ENCODE measurements at regions not wholly inside any gene's neighbourhood (a gene's known extent, or its start where the extent isn't known, plus 50 kb on each side); places are given as distances from the start of the nearest gene placed in this dataset.
"Not testable (repeated sequence)": the region's sequence is repeated elsewhere in the genome, so short reads cannot be mapped to it uniquely, and the experiment has no call there.

DNA sequence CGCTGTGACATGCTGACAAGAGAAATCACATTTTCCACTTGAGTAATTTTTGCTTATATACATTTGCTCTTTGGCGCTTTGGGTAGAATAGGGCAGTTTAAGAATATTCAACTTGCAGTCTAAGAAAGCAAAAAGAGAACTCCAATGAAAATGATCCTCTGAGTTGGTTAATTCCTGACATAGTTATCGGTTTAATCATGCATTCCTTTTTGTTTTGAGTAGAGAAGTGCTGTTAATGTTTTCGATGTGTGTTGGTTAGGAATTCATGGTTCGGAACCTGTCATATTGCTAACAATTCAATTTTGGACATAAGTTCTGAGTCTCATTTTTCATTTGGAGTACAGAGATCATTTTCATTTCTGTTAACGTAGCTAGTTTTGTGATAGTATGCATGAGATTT is 700.6 kb upstream of the PITX2 start:
- Histone ChIP-seq H3K4me3 (no peak overlapping the region), H3K27me3 (replicated peaks) (no peaks in the 10 kb centered on the region)

GRCh38 chr4:111323916-111324315 is 701.0 kb upstream of the PITX2 start:
- DNase-seq (ENCODE audit: low read depth in 1 of 2, low spot score in 2 of 2), result no peak
- Histone ChIP-seq H3K4me3 (no peak overlapping the region), H3K27ac (peak overlapping the region; percentile 78), H3K4me1 (replicated peaks) (peaks cover 22% of the 10 kb centered on the region), H3K36me3 (no peaks in the 10 kb centered on the region), H3K27me3 (replicated peaks) (no peaks in the 10 kb centered on the region), H3K9me3 (replicated peaks) (no peaks in the 10 kb centered on the region)

More for the DNA sequence above, 700.6 kb upstream of the PITX2 start:
- Histone ChIP-seq H3K4me1 (replicated peaks) (peaks cover 22% of the 10 kb centered on the region), H3K27ac (peak overlapping the region; percentile 78), H3K36me3 (no peaks in the 10 kb centered on the region), H3K9me3 (replicated peaks) (no peaks in the 10 kb centered on the region)
- DNase-seq (ENCODE audit: low read depth in 1 of 2, low spot score in 2 of 2), result peak in 1 of 2 experiments; percentile 90

DNA sequence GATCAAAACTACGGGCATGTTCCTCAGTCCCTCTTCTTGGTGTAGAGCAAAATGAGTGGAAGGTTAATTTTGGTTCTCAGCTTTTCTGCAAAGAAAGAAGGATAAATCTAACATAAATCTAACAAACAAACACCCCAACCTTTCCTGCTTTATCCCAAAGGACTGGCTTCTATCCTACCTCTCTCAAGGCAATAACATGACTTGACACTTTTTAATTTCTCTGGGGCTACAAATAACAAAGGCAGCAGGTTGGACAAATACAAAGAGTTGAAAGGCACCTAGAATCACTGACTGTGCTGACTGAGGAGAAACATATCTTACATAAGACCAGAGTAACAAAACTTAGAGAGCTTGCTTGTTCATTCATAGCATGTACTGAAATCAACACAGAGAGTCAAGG is 703.6 kb upstream of the PITX2 start:
- H3K9me3 ChIP-seq (replicated peaks), result no peaks in the 10 kb centered on the region
- H3K27ac ChIP-seq, result no peak overlapping the region
- no peak for DNase-seq (ENCODE audit: low read depth in 1 of 2, low spot score in 2 of 2)
- peaks cover 22% of the 10 kb centered on the region for H3K4me1 ChIP-seq (replicated peaks)
- H3K4me3 ChIP-seq, result no peak overlapping the region
- H3K36me3 ChIP-seq, result no peaks in the 10 kb centered on the region
- no peaks in the 10 kb centered on the region for H3K27me3 ChIP-seq (replicated peaks)

DNA sequence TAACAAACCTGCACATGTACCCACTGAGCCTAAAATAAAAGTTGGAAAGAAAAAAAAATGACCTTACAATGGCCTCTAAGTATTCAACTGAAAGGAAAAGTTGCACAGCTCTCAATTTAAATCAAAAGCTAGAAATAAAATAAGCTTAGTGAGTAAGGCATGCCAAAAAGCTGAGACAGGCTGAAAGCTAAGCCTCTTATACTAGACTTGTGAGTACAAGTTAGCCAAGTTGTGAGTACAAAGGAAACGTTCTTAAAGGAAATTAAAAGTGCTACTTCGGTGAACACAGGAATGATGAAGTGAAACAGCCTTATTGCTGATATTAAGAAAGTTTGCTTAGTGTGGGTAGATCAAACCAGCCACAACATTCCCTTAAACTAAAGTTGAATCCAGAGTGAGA is 707.9 kb upstream of the PITX2 start:
- Histone ChIP-seq H3K27ac (no peak overlapping the region), H3K4me3 (no peak overlapping the region)
- DNase-seq (ENCODE audit: low read depth in 1 of 2, low spot score in 2 of 2), result no peak

DNA sequence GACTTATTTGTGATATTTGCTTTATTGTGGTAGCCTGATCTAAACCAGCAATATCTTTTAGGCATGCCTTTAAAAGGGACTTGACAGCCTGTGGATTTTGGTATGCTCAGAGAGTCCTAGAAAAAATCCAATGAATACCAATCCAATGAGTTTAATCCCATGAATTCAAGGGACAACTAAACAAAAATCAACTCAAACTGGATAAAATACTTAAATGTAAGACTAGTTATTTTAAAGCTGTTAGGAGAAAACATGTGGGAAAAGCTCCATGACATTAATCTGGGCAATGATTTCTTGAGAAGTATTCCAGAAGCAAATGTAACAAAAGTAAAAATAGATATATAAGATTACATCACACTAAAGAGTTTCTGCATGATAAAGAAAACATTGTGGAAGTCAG is 711.5 kb upstream of the PITX2 start:
- DNase-seq (ENCODE audit: low read depth in 1 of 2, low spot score in 2 of 2), result no peak
- Histone ChIP-seq H3K27ac (no peak overlapping the region), H3K9me3 (replicated peaks) (no peaks in the 10 kb centered on the region), H3K4me3 (no peak overlapping the region), H3K27me3 (replicated peaks) (no peaks in the 10 kb centered on the region), H3K4me1 (replicated peaks) (no peaks in the 10 kb centered on the region), H3K36me3 (no peaks in the 10 kb centered on the region)

More for the DNA sequence above, 707.9 kb upstream of the PITX2 start:
- Histone ChIP-seq H3K36me3 (no peaks in the 10 kb centered on the region), H3K4me1 (replicated peaks) (no peaks in the 10 kb centered on the region), H3K9me3 (replicated peaks) (no peaks in the 10 kb centered on the region), H3K27me3 (replicated peaks) (no peaks in the 10 kb centered on the region)

DNA sequence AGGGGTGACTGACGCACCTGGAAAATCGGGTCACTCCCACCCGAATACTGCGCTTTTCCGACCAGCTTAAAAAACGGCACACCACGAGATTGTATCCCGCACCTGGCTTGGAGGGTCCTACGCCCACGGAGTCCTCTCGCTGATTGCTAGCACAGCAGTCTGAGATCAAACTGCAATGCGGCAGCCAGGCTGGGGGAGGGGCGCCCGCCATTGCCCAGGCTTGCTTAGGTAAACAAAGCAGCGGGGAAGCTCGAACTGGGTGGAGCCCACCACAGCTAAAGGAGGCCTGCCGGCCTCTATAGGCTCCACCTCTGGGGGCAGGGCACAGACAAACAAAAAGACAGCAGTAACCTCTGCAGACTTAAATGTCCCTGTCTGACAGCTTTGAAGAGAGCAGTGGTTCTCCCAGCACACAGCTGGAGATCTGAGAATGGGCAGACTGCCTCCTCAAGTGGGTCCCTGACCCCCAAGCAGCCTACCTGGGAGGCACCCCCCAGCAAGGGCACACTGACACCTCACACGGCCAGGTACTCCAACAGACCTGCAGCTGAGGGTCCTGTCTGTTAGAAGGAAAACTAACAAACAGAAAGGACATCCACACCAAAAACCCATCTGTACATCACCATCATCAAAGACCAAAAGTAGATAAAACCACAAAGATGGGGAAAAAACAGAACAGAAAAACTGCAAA is 714.5 kb upstream of the PITX2 start:
- not testable (repeated sequence) for H3K27ac ChIP-seq; H3K4me3 ChIP-seq; H3K4me1 ChIP-seq (replicated peaks); H3K36me3 ChIP-seq; H3K27me3 ChIP-seq (replicated peaks); DNase-seq (ENCODE audit: low read depth in 1 of 2, low spot score in 2 of 2); H3K9me3 ChIP-seq (replicated peaks)

DNA sequence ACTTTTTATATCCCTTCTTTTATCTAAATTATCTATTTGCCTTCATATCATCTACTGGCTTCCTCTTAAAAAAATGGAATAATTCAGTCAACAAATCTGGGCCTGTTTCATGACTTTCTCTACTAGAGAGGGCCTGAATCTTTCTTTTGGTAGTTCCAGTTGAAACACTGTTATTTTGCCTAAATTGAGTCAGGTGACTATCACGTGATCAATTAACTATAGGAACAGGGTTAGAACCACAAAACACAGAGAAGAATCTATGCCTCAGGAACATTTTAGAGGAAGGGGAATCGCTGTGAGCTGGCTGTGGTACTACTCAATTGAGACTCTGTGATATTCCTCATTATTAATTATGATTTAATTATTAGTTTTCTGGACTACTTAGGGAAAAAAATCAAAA is 736.7 kb upstream of the PITX2 start:
- Histone ChIP-seq H3K27ac (no peak overlapping the region), H3K36me3 (no peaks in the 10 kb centered on the region), H3K4me3 (no peak overlapping the region), H3K27me3 (replicated peaks) (no peaks in the 10 kb centered on the region), H3K4me1 (replicated peaks) (no peaks in the 10 kb centered on the region), H3K9me3 (replicated peaks) (no peaks in the 10 kb centered on the region)
- no peak for DNase-seq (ENCODE audit: low read depth in 1 of 2, low spot score in 2 of 2)

DNA sequence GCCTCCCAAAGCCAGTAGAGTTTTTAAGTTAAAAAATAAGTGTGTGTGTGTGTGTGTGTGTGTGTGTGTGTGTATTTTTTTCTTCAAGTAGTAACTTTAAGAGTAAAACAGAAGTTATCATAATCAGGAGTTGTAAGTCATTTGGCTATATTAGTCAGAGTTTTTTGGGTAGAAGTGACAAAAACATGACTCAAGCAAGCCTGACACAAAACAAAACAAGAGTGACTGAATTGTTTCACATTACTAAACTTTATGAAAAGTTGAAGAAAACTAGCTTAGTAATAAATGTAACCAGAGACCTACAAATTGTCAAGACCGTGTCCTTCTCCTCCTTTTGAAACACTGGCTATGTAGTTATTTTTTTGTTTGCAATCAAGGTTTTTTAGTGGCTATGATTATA is 738.0 kb upstream of the PITX2 start:
- no peak for DNase-seq (ENCODE audit: low read depth in 1 of 2, low spot score in 2 of 2)
- Histone ChIP-seq H3K27ac (no peak overlapping the region), H3K36me3 (no peaks in the 10 kb centered on the region)

GRCh38 chr4:111362941-111363361 is 740.1 kb upstream of the PITX2 start:
- Histone ChIP-seq H3K27ac (no peak overlapping the region), H3K4me3 (no peak overlapping the region)
- DNase-seq (ENCODE audit: low read depth in 1 of 2, low spot score in 2 of 2), result no peak

More for the DNA sequence above, 738.0 kb upstream of the PITX2 start:
- H3K4me3 ChIP-seq, result no peak overlapping the region
- H3K9me3 ChIP-seq (replicated peaks), result no peaks in the 10 kb centered on the region
- no peaks in the 10 kb centered on the region for H3K27me3 ChIP-seq (replicated peaks)
- H3K4me1 ChIP-seq (replicated peaks), result no peaks in the 10 kb centered on the region

DNA sequence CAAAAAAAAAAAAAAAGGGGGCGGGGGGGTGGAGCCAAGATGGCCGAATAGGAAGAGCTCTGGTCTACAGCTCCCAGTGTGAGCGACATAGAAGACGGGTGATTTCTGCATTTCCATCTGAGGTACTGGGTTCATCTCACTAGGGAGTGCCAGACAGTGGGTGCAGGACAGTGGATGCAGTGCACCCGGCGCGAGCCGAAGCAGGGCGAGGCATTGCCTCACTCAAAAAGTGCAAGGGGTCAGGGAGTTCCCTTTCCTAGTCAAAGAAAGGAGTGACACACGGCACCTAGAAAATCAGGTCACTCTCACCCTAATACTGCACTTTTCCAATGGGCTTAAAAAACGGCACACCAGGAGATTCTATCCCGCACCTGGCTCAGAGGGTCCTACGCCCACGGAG is 755.0 kb upstream of the PITX2 start:
- not testable (repeated sequence) for H3K9me3 ChIP-seq (replicated peaks); H3K27me3 ChIP-seq (replicated peaks); H3K36me3 ChIP-seq; DNase-seq (ENCODE audit: low read depth in 1 of 2, low spot score in 2 of 2); H3K4me3 ChIP-seq; H3K27ac ChIP-seq; H3K4me1 ChIP-seq (replicated peaks)

More at GRCh38 chr4:111362941-111363361, 740.1 kb upstream of the PITX2 start:
- no peaks in the 10 kb centered on the region for H3K27me3 ChIP-seq (replicated peaks)
- no peaks in the 10 kb centered on the region for H3K4me1 ChIP-seq (replicated peaks)
- H3K9me3 ChIP-seq (replicated peaks), result no peaks in the 10 kb centered on the region
- no peaks in the 10 kb centered on the region for H3K36me3 ChIP-seq

DNA sequence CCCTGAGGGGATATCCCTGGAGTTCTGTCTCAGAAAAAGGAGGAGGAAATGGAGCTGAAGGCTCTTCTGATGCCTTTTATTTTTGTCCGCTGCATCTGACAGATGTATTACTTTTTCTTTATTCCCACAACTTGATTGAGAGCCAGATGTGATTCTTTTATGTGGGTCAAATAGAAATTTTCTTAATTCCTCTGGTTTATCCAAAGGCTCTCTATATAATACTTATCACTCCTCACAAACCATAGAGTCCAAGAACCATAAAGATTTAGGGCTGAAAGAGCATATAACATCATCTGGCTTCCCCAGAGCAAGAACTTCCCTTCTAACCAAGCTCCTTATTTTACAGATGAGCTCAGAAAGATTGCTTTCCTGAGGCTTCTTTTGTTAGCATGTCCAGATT is 756.7 kb upstream of the FAM241A start:
- H3K4me1 ChIP-seq (replicated peaks), result no peaks in the 10 kb centered on the region
- H3K4me3 ChIP-seq, result no peak overlapping the region
- no peaks in the 10 kb centered on the region for H3K36me3 ChIP-seq
- H3K27ac ChIP-seq, result no peak overlapping the region
- H3K27me3 ChIP-seq (replicated peaks), result no peaks in the 10 kb centered on the region
- no peak for DNase-seq (ENCODE audit: low read depth in 1 of 2, low spot score in 2 of 2)
- no peaks in the 10 kb centered on the region for H3K9me3 ChIP-seq (replicated peaks)

DNA sequence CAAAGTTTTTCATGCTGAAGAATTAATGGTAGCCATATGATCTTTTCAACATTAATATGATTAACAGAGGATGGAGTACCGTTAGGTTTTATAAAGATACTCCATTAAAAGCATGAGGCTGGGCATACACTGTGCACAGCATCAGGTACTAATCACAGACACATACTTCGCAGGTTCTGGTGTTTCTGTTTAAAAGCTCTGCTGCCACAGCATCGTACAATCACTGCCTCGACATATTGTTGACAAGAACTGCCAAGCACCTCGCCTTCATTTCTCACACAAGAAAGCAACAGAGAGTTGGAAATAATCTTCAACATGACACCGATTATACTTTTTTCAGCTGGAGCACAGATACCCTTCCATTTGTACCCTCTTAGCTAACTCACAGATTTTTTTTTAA is 753.4 kb upstream of the FAM241A start:
- H3K36me3 ChIP-seq, result no peaks in the 10 kb centered on the region

GRCh38 chr4:111393781-111394180 is 751.5 kb upstream of the FAM241A start:
- no peaks in the 10 kb centered on the region for H3K36me3 ChIP-seq
- H3K4me3 ChIP-seq, result no peak overlapping the region
- H3K27me3 ChIP-seq (replicated peaks), result no peaks in the 10 kb centered on the region
- H3K4me1 ChIP-seq (replicated peaks), result no peaks in the 10 kb centered on the region; the same call in 1 of the 2 replicates
- no peaks in the 10 kb centered on the region for H3K9me3 ChIP-seq (replicated peaks)
- no peak for DNase-seq (ENCODE audit: low read depth in 1 of 2, low spot score in 2 of 2)
- no peak overlapping the region for H3K27ac ChIP-seq

More for the DNA sequence above, 753.4 kb upstream of the FAM241A start:
- Histone ChIP-seq H3K27ac (no peak overlapping the region), H3K27me3 (replicated peaks) (no peaks in the 10 kb centered on the region), H3K4me3 (no peak overlapping the region), H3K9me3 (replicated peaks) (no peaks in the 10 kb centered on the region), H3K4me1 (replicated peaks) (no peaks in the 10 kb centered on the region)
- DNase-seq (ENCODE audit: low read depth in 1 of 2, low spot score in 2 of 2), result no peak

- no peaks in the 10 kb centered on the region for H3K27me3 ChIP-seq (replicated peaks)
- no peaks in the 10 kb centered on the region for H3K9me3 ChIP-seq (replicated peaks)
- no peak overlapping the region for H3K27ac ChIP-seq
- no peak for DNase-seq (ENCODE audit: low read depth in 1 of 2, low spot score in 2 of 2)
- no peak overlapping the region for H3K4me3 ChIP-seq
- H3K4me1 ChIP-seq (replicated peaks), result peaks cover 10% of the 10 kb centered on the region
- no peaks in the 10 kb centered on the region for H3K36me3 ChIP-seq
Observed at GRCh38 chr4:111398906-111399330, 746.3 kb upstream of the FAM241A start.

- Histone ChIP-seq H3K27me3 (replicated peaks) (no peaks in the 10 kb centered on the region), H3K9me3 (replicated peaks) (no peaks in the 10 kb centered on the region), H3K27ac (no peak overlapping the region), H3K4me1 (replicated peaks) (peaks cover 10% of the 10 kb centered on the region), H3K4me3 (no peak overlapping the region), H3K36me3 (no peaks in the 10 kb centered on the region)
- peak in 1 of 2 experiments; percentile 36 for DNase-seq (ENCODE audit: low read depth in 1 of 2, low spot score in 2 of 2)
Observed at GRCh38 chr4:111399623-111400022, 745.6 kb upstream of the FAM241A start.
